GM19452 (cell line): ENCODE measurements at regions not wholly inside any gene's neighbourhood (a gene's known extent, or its start where the extent isn't known, plus 50 kb on each side); places are given as distances from the start of the nearest gene placed in this dataset.
"Not testable (repeated sequence)": the region's sequence is repeated elsewhere in the genome, so short reads cannot be mapped to it uniquely, and the experiment has no call there.

Source experiments
- ATAC-seq: cut with Tn5 transposase; IDR thresholded peaks from one replicate; pipeline ENCODE4 v1.9.1; 2021; ENCODE audit not compliant: unreplicated experiment

- ATAC-seq, result no peak
Observed at GRCh38 chr2:242043538-242044312, 174.2 kb downstream of the RTP5 start.

DNA sequence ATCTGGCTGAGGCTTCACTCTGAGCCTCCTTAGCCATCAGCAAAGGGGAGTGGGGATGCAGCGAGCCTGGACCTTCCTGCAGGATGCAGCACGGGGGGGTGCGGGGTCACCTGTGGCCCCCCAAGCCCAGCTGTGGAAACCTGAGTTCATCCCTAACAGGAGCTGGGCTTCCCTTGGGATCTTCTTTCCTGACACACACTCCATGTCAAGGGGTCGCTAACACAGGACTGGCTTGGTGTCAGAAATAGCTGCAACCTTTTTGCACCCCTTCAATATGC, 174.7 kb downstream of the RTP5 start:
- no peak for ATAC-seq

- ATAC-seq, result not testable (repeated sequence)
Observed at GRCh38 chr2:242045596-242046144, 176.1 kb downstream of the RTP5 start.

DNA sequence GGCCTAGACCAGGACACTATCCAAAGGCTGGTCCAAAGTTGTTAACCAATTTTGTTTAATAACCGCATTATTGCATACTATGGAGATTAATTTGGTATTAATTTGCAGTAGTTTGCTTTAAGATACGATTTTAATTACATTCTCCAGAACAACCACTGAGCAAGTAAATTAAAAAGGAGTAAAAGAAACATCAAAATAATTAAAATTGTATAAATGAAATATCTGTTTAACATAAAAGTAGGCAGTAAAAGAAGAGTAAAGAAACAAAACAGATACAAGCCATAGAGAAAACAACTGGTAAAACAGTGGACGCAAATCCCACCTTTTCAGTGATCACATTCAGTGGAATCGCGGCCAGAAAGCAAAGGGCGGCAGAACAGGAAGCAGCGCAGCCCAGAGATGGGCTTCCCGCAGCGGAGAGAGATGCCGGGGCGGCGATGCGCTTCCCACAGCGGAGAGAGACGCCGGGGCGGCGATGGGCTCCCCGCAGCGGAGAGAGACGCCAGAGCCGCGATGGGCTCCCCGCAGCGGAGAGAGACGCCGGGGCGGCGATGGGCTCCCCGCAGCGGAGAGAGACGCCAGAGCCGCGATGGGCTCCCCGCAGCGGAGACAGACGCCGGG, 176.8 kb downstream of the RTP5 start:
- ATAC-seq, result no peak

DNA sequence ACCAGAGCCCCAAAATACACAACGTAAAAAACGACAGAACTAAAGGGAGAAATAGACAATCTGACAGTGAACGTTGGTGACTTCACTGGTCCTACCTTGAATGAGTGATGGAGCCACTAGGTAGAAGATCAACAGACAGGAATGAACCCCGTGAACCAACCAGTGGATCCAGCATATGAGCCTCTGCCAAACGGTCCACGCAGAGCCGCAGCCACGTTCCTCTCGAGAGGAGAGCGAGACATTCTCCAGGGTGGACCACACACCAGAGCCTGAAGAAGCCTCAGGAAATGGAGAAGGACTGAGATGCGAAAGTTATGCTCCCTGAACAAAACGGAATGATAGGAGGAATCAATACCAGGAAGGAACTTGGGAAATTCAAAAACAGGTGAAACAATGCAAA, 178.4 kb downstream of the RTP5 start:
- no peak for ATAC-seq

DNA sequence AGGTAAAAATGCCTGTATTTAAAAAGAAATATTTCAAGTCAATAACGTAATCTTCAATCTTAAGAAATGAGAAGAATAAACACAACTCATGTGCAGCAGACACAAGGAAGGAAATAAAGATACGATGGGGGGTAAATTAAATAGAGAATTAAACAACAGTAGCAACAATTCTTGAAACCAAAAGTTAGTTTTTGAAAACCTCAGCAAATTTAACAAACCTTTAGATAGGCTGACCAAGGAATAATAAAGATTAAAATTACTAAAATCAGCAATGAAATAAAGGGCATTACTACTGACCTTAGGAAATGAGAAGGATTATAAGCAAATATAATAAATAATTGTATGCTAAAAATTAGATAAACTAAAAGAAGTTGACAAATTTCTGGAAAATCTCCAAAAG, 178.9 kb downstream of the RTP5 start:
- no peak for ATAC-seq

- not testable (repeated sequence) for ATAC-seq
Observed at GRCh38 chr2:242049492-242049891, 180.0 kb downstream of the RTP5 start.

DNA sequence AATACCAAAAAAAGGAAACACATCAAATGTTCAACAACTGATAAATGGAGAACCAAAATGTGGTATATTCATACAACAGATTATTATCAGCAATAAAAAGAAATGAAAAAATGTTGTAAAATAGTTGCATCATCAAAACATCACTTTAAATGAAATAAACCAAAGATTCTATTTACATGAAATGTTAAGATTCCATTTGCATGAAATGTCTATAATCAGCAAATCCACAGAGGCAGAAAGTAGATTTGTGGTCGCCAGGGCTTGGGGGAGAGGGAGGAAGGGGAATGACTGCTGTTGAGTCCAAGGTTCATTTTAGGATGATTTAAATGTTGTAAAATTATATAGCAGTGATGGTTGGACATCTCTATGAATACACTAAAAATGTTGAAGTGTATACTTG, 181.9 kb downstream of the RTP5 start:
- ATAC-seq, result no peak

DNA sequence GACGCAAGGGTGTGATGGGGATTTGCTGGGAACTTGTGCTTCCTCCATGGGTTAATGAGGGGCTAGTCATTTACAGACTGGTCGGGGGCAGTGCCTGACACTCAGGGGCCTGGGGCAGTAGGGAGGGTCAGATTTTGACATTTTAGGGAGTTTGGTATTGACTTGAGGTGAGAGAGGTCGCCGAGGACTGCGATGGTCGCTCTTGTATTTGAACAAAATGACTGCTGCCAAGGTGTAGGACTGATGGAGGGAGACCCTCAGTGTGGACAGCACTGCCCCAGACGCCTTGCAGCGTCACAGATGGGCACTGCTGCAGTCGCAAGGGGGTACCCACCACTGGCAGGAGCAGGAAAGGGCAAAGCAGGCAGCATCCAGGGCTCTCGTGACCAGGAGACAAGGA, 182.9 kb downstream of the RTP5 start:
- no peak for ATAC-seq

GRCh38 chr2:242053921-242054320, 184.4 kb downstream of the RTP5 start:
- ATAC-seq, result no peak

GRCh38 chr2:242054406-242054805, 184.9 kb downstream of the RTP5 start:
- ATAC-seq, result no peak

GRCh38 chr2:242054881-242055801, 185.6 kb downstream of the RTP5 start:
- no peak for ATAC-seq

GRCh38 chr2:242056026-242056425, 186.5 kb downstream of the RTP5 start:
- no peak for ATAC-seq

DNA sequence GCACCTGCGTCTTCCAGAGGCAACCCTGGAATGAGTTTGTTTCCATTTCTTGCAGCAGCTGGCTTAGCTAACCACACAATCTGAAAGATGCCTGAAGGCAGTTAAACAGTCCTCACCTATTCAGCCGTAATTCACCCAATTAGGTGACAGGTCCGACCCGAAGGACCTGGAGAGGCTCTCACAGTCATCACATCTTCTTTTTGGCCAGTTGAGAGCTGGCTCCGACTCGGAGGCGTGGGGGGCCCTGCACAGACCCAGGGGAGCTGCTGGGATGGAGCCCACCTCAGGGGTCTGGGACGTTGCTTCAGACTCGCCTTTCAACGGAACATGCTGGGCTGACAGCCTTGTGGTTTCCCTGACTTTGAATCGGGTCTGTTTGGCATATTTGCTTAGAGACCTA, 187.3 kb downstream of the RTP5 start:
- no peak for ATAC-seq

DNA sequence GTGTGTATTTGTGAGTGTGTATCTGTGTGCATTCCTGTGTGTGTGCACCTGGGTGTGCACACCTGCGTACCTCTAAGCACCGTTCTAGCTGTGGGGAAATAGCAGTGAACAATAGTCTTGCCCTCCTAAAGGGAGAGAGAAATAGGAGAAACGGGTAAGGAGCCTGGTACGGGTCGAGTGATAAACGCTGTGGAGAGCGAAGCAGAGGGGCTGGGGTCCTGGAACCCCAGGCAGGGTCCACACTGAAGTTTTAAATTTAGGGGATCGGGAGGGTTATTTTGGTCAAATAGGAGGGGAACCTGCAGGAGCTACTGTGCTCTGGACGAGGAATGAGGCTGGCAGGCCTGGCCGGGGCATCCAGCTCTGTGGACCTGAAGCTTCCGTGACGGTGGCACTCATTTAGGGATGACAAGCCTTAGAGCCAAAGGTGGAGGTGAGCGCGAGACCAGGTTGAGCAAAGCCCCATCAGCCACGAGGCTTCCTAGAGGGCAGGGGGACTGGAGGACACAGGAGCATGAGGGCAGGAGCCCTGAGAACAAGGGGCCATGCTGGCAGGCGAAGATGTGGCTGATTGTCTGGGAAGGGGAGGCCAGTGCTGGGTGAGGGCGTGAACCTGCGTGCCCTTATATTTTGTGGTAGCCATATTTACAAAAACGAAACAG, 188.0 kb downstream of the RTP5 start:
- ATAC-seq, result no peak

DNA sequence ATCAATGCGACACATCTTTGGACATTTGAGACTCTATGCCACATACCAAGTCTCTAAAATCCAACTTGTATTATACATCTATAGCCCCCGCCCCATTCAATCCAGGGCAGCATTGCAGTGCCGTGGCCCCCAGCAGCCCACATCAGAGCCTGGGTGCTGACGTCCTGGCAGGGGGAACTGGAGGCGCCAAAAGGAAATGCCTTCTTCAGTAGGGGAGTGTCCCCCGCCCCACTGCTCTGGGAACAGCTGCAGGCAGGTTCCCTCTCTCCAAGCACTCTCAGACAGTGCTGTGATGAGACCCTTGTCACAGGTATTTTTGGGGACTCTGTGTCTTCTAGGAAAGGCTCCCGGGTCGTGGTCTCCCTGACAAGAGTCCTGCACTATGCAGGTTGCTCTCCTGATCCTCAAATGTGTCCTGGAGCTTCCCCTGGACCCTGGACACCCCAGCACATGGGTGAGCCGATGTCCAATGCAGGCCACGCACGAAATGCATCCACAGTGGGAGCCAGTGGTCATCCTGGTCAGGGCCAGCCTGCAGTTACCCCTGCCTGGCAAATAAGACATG, 188.7 kb downstream of the RTP5 start:
- no peak for ATAC-seq

DNA sequence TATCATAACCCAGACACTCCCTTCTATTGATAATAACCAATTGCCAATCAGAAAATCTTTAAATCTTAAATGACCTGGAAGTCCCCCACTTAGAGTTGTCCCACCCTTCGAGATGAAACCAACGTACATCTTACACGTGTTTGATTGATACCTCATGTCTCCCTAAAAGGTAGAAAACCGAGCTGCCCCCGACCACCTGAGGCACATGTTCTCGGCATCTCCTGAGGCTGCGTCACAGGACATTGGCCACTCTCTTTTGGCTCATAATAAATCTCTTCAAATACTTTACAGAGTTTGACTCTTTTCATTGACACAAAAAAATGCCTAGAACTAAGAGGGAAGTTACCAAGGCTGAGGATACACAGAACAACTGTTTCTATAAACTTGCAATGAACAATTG, 190.0 kb downstream of the RTP5 start:
- no peak for ATAC-seq

DNA sequence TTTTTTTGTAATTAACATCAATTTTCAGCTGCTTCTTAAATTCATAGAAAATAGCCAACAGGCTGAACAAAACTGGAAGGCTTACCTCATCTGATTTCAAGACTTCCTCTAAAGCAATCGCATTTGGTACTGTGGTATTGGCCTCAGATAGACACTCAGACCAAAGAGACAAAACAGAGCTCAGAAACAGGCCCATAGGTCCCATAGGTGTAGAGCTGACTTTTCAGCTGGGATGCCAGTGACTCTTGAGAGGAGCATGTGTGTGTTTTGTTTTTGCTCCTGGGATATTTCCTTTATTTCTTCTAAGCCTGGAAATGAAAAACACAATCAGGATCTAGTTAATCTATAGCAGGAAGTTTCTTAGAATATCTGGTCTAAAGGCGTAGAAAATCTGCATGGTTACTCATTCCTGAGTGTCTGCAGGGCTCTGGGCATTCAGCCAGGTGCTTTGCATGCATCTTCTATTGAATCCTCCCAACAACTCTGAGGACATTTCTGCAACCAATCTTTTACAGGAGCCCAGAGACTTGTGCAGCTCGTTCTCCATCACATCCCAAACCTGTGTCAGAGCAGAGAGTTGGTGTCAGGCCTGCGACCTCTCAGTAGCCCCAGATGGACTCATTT, 190.8 kb downstream of the RTP5 start:
- ATAC-seq, result no peak

DNA sequence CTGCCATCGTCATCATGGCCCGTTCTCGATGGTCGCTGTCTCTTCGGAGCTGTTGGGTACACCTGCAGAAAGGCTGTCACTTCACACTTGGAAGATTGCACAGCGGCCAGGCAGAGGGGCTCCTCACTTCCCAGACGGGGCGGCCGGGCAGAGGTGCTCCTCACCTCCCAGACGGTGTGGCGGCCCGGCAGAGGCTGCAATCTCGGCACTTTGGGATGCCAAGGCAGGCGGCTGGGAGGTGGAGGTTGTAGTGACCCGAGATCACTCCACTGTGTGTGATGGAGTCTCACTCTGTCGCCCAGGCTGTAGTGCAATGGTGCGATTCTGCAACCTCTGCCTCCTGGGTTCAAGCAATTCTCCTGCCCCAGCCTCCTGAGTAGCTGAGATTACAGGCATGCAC, 192.4 kb downstream of the RTP5 start:
- not testable (repeated sequence) for ATAC-seq

DNA sequence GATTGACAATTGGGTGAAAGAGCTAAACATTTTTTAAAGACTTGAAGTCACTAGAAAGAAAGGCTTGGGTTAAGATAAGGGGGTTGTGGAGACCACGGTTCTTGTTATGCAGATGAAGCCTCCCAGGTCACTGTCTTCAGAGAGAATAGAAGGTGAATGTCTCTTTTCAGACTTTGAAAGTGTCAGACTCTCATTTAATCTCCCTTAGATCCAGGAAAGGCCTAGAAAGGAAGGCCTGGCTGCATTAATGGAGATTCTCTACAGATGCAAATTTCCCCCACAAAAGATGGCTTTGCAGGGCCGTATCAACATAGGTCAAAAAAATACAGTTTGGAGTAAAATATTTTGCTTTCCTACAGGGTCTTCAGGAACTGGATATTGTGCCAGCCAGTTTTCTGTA, 193.9 kb downstream of the RTP5 start:
- ATAC-seq, result no peak
